ENCODE measurements at regions not wholly inside any gene's neighbourhood (a gene's known extent, or its start where the extent isn't known, plus 50 kb on each side); places are given as distances from the start of the nearest gene placed in this dataset.

GRCh38 chr6:164826831-164827468 is 482.5 kb downstream of the C6orf118 start:
- TF ChIP-seq CTCF (IDR thresholded peaks at IDR 0.05), result no peak
- TF ChIP-seq POLR2AphosphoS5 (IDR thresholded peaks at IDR 0.05), result no peak
